Effector memory CD8-positive, alpha-beta T cell (primary cell): ENCODE measurements at regions not wholly inside any gene's neighbourhood (a gene's known extent, or its start where the extent isn't known, plus 50 kb on each side); places are given as distances from the start of the nearest gene placed in this dataset.

Experiments used
- ATAC-seq: fragments of 150-1000 bp; cut with Tn5 transposase; replicated peaks from 2 replicates; pipeline ENCODE4 v1.10.0; 2021; ENCODE audit warnings: mild to moderate bottlenecking, moderate library complexity
- DNase-seq, 3 experiments: peaks; one replicate each; pipeline ENCODE4 v3.0.0; 2021
- H3K27ac Mint-ChIP-seq, 2 donors: one replicate each; pipeline ENCODE4 v1.8.0; 2022; ENCODE audit warnings: mild to moderate bottlenecking in 2 of 2, mixed read lengths in 2 of 2, moderate library complexity in 2 of 2
- H3K27me3 Mint-ChIP-seq, 2 donors: one replicate each; pipeline ENCODE4 v1.8.0; 2022; ENCODE audit warnings: mixed read lengths in 2 of 2
- H3K36me3 Mint-ChIP-seq: one replicate; pipeline ENCODE4 v1.8.0; 2022; ENCODE audit warnings: mild to moderate bottlenecking, moderate library complexity, mixed read lengths; ENCODE audit not compliant: insufficient read depth
- H3K4me1 Mint-ChIP-seq, 2 donors: one replicate each; pipeline ENCODE4 v1.8.0; 2022; ENCODE audit warnings: low read depth in 2 of 2, mixed read lengths in 2 of 2
- H3K4me3 Mint-ChIP-seq, 2 donors: one replicate each; pipeline ENCODE4 v1.8.0; 2022; ENCODE audit warnings: mild to moderate bottlenecking in 2 of 2, mixed read lengths in 2 of 2, moderate library complexity in 2 of 2
- H3K9me3 Mint-ChIP-seq, 2 donors: one replicate each; pipeline ENCODE4 v1.8.0; 2022; ENCODE audit warnings: mixed read lengths in 2 of 2

DNA sequence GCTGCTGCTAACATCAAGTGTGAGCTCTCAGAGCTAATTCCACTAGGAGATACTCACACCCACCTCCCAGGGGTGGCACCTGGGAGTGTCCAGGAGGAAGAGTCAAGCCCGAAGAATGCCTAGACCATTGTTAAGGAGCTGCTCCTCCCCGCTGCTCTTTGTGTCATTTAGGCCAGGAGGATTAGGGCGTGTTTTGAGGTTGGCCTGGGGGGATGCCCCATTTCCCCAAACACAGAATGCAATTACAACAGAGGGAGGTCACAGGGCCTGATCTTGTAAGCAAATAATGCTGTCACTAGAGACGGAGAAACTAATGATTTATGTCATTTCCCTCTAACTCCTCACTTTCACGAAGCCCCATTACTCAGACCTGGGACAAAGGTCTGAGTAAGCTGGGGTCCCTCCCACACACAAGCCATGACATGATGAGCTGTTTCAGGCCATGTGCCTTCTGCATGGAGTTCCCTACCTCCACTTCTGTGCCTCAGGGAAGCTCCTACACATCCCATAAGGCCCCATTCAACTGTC is 312.5 kb downstream of the ACTL7B start:
- Mint-ChIP-seq H3K36me3 (no peaks in the 10 kb centered on the region), H3K9me3 (peaks cover 2 to 6% of the 10 kb centered on the region in 2 donors), H3K4me1 (no peaks in the 10 kb centered on the region), H3K4me3 (no peak overlapping the region), H3K27me3 (no peaks in the 10 kb centered on the region), H3K27ac (no peak overlapping the region)
- ATAC-seq (no peak), DNase-seq (no peak)

DNA sequence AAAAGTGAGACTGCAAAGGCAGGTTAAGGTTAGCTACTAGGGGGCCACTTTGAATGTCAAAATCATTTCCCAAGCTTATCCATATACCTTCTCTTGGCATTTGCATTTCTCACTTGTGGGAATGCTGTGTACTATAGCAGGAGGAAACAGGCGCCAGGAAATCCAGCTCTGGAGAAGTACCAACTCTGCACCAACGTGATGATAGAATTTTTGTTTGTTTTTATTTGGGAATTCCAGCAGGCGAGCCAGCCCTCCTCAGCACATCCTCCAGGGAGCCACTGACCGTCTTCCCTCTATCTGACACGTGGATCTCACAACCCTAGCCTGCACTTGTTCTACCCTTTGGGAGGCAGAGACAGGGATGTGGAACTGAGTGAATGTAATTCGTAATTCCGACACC is 318.0 kb downstream of the ACTL7B start:
- Mint-ChIP-seq H3K4me1 (no peaks in the 10 kb centered on the region), H3K27me3 (no peaks in the 10 kb centered on the region), H3K27ac (no peak overlapping the region), H3K4me3 (no peak overlapping the region), H3K9me3 (peaks cover 4 to 17% of the 10 kb centered on the region in 2 donors), H3K36me3 (no peaks in the 10 kb centered on the region)
- DNase-seq (no peak), ATAC-seq (no peak)

DNA sequence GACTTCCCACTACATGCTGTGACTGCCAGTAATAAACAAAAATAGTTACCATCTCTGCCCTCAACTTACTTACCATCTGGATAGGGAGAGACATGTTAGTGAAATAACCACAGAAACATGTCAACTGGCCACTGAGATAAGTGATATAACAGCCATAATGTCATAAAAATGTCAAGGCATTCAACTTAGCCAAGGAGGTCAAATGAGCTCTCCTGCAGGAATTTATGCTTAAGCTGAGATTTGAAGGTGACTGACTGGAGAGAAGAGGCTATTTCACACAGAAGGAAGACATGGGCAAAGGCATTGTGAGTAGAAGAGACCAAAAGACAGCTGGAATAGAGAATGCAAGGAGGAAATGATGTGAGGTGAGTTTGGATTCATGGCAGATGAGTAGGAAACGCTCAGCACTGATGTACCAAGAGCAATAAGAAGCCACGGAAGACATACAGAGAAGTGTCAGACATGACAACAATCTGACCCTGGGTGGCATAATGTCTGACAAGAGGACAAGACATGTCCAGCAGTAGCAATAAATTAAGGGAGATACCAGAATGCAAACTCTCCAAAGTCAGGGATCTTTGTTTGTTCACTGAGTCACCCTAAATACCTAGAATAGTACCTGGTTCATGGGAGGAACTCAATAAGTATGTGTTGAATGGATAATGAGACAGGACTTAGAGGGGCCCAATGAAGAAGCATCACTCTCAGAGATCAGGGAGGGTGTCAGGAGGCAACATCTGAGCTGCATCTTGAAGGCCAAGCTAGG is 318.8 kb downstream of the ACTL7B start:
- no peak for ATAC-seq

DNA sequence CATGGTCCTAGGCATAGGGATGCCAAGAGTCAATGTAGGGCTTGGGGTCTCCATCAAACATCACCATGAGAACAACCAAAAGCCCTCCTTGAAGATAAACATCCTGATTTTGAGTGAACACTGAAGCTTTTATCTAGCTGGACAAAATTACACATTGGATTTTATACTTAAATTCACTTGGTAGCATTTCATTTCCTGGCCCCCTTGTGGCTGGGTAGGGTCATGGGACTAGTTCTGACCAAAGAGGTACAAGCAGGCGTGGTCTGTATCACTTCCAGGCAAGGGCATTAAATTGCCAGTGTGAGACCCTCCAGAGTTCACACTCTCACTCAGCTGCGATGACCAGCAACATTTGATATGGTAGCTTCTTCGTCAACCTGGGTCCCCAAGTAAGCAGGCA is 320.3 kb downstream of the ACTL7B start:
- H3K27ac Mint-ChIP-seq, result no peak overlapping the region
- no peak for DNase-seq
- H3K36me3 Mint-ChIP-seq, result no peaks in the 10 kb centered on the region
- H3K4me1 Mint-ChIP-seq, result no peaks in the 10 kb centered on the region
- H3K4me3 Mint-ChIP-seq, result no peak overlapping the region
- no peak for ATAC-seq
- no peaks in the 10 kb centered on the region for H3K27me3 Mint-ChIP-seq
- peaks cover 4 to 17% of the 10 kb centered on the region in 2 donors for H3K9me3 Mint-ChIP-seq

More for the DNA sequence above, 318.8 kb downstream of the ACTL7B start:
- H3K36me3 Mint-ChIP-seq, result no peaks in the 10 kb centered on the region
- H3K4me3 Mint-ChIP-seq, result no peak overlapping the region
- H3K4me1 Mint-ChIP-seq, result no peaks in the 10 kb centered on the region
- peaks cover 4 to 17% of the 10 kb centered on the region in 2 donors for H3K9me3 Mint-ChIP-seq
- DNase-seq, result no peak
- no peak overlapping the region for H3K27ac Mint-ChIP-seq
- no peaks in the 10 kb centered on the region for H3K27me3 Mint-ChIP-seq

DNA sequence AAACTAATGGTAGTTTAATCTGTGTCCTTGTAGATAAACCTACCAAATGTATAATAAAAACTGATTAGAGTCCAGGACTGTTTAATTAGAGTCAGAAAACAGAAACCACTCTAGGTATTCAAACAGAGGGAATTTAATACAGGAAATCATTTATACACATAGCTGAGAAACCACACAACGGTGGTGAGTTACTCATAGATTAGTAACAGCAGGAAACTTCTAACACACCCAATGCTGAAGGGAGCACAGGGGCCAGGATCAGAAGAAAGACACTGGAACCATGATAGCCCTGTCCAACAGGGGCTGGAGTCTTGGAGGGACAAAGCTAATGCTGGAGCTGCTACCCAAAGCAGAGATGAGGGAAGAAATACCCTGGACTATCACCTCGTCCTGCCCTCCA is 321.0 kb downstream of the ACTL7B start:
- peaks cover 4 to 17% of the 10 kb centered on the region in 2 donors for H3K9me3 Mint-ChIP-seq
- no peak for DNase-seq
- H3K36me3 Mint-ChIP-seq, result no peaks in the 10 kb centered on the region
- H3K27ac Mint-ChIP-seq, result no peak overlapping the region
- no peaks in the 10 kb centered on the region for H3K27me3 Mint-ChIP-seq
- no peak overlapping the region for H3K4me3 Mint-ChIP-seq
- no peak for ATAC-seq
- H3K4me1 Mint-ChIP-seq, result no peaks in the 10 kb centered on the region

DNA sequence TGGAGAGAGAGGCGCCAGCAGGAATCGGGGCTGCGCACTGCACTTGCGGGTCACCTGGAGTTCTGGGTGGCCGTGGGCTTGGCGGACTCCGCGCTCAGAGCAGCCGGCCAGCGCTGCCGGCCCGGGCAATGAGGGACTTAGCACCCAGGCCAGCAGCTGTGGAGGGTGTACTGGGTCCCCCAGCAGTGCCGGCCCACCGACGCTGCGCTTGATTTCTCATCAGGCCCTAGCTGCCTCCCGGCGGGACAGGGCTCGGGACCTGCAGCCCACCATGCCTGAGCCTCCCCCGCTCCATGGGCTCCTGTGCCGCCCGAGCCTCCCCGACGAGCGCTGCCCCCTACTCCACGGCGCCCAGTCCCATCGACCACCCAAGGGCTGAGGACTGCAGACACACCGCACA is 325.6 kb downstream of the ACTL7B start:
- Mint-ChIP-seq H3K27me3 (no peaks in the 10 kb centered on the region), H3K27ac (no peak overlapping the region), H3K4me1 (no peaks in the 10 kb centered on the region), H3K36me3 (no peaks in the 10 kb centered on the region), H3K4me3 (no peak overlapping the region), H3K9me3 (peaks cover 1 to 5% of the 10 kb centered on the region in 2 donors)
- DNase-seq, result no peak
- no peak for ATAC-seq

DNA sequence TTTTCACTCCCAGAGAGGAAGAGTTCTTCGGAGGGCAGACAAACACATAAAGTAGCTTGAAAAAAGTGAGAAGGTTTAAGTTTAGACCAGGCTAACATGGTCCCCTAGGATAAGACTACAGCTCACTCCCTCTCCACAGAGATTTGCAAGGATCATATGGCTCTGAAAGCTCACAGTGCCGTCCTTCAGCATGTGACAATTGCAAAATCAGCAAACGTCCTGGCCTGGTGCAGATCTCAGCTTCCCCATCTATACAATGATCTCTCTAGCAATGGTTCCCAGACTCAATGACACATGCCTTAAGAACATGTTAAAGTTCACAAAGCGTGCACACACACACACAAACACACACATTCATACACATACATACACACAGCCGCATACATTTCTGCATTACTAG is 327.6 kb downstream of the ACTL7B start:
- DNase-seq, result no peak
- Mint-ChIP-seq H3K27ac (no peak overlapping the region), H3K36me3 (no peaks in the 10 kb centered on the region), H3K4me3 (no peak overlapping the region), H3K27me3 (no peaks in the 10 kb centered on the region), H3K4me1 (no peaks in the 10 kb centered on the region), H3K9me3 (peaks cover 0 to 1% of the 10 kb centered on the region in 2 donors)
- no peak for ATAC-seq

DNA sequence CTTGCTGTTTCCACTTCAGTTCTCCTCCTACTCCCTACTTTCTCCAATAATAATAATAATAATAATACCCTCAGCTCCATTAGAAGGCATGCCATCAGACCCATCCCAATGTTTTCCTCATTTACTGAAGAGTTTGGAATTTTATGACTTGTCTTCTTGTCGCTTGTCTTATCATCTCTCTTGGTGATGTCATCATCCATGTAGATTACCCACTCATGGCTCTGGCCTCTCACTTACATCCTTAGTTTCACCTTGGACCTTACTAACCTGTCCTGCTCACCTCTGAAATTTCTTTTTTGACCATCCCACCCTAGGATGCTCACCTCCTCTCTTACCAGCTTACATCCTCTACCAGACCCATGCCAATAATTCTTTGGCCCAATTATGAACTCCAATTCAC is 329.3 kb downstream of the ACTL7B start:
- Mint-ChIP-seq H3K27me3 (no peaks in the 10 kb centered on the region), H3K4me1 (no peaks in the 10 kb centered on the region), H3K27ac (no peak overlapping the region), H3K4me3 (no peak overlapping the region), H3K36me3 (no peaks in the 10 kb centered on the region), H3K9me3 (peaks cover 0 to 1% of the 10 kb centered on the region in 2 donors)
- DNase-seq, result no peak
- no peak for ATAC-seq

DNA sequence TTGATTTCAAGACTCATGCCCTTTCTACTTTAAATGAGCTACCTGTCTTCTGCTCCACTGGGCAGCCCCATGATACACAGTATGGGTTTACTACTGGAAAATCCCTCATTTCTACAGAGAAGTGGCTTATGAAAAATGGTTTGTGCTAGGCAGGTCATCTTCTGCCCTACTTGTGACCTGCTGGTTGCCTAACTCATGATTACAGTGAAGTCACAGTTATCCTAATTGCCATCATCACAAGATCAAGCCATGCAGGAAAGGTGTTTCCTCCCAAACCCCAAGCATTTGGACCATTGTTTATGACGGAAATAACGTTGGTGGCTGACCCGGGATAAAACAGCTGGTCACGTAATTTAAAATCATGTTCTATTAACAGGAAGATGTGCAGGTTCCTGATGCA is 330.6 kb downstream of the ACTL7B start:
- H3K36me3 Mint-ChIP-seq, result no peaks in the 10 kb centered on the region
- no peak overlapping the region for H3K4me3 Mint-ChIP-seq
- DNase-seq, result no peak
- H3K27ac Mint-ChIP-seq, result no peak overlapping the region
- no peaks in the 10 kb centered on the region for H3K27me3 Mint-ChIP-seq
- no peak for ATAC-seq
- H3K4me1 Mint-ChIP-seq, result no peaks in the 10 kb centered on the region
- peaks cover 0 to 1% of the 10 kb centered on the region in 2 donors for H3K9me3 Mint-ChIP-seq

DNA sequence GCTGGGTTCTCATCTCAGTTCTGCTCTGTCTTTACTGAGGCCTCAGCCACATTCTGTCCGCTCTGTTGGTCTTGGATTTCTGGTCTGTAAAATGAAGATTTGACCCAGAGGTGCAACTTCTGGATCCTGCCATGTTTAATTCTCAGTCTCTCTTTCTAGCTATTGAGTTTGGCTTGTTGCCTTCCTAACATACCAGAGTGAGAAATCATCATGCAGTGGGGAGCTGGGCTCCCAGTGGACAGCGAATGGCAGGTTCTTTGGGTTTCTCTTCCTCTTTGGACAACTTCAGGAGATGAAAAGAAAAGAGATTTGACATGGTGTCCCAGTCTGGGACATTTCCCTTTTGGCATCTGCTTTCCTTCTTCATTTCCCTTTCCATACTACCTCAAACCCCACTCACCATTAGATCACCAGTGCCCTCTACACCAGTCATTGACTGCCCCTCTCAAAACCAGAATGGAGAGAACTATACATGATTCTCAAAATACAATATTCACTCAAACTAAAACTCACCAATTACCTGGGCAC is 334.7 kb downstream of the ACTL7B start:
- Mint-ChIP-seq H3K27ac (no peak overlapping the region), H3K4me3 (no peak overlapping the region), H3K9me3 (peaks cover 3 to 6% of the 10 kb centered on the region in 2 donors), H3K27me3 (no peaks in the 10 kb centered on the region), H3K4me1 (no peaks in the 10 kb centered on the region), H3K36me3 (no peaks in the 10 kb centered on the region)
- DNase-seq (no peak), ATAC-seq (no peak)

DNA sequence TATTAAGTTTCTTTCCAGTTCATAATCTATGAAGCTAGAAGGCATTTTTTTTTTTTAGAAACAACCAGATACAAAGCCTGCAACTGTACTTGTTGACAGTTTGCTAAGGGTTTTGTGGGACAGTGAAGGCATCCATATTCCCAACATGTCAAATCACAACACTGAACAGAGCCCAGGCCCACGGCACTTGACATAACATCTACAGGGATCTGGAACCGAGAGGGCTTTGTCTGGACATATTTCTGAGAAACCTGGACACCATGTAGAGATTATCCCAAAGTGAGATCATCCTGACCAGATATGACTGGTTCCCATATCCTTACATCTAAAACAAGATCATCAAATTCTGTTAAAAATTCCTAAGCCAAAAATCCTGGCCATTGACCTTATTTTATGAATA is 336.3 kb downstream of the ACTL7B start:
- DNase-seq (no peak), ATAC-seq (no peak)
- no peaks in the 10 kb centered on the region for H3K36me3 Mint-ChIP-seq
- H3K4me1 Mint-ChIP-seq, result no peaks in the 10 kb centered on the region
- no peaks in the 10 kb centered on the region for H3K27me3 Mint-ChIP-seq
- H3K27ac Mint-ChIP-seq, result no peak overlapping the region
- peaks cover 5 to 6% of the 10 kb centered on the region in 2 donors for H3K9me3 Mint-ChIP-seq
- no peak overlapping the region for H3K4me3 Mint-ChIP-seq

DNA sequence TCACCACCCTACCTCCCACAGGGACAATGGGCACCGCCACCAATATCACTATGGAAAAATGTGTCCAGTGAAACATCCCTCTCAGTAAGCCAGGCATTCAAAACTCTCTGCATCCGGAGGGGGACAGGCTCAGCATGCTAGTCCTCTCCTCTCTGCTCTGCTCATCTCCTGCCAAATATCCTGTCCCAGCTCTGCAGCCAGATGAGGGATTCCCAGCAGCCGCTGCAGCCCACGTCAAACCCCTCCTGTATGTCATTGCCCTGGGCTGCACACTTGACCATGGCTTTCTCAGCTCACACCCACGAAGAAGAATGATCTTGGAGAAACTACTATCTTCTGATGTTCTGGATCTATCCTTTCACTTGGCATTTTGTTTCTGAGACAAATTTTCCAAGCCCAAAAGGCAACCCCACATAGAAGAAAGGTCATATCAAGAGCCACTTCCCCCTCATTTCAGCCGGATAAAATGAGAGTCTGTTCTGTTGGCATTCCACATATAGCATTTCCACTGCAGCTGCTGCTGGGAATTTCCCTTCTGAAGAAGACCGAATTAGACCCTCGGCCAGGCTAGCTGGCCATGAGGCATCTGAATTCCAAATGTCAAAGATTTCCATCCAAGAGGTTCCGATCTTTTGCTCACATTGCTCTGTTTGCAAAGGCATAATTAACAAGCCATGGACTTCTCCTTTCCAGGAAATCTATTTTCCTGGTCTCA is 338.0 kb downstream of the ACTL7B start:
- H3K9me3 Mint-ChIP-seq, result peaks cover 5 to 6% of the 10 kb centered on the region in 2 donors
- DNase-seq (no peak), ATAC-seq (no peak)
- H3K36me3 Mint-ChIP-seq, result no peaks in the 10 kb centered on the region
- no peak overlapping the region for H3K4me3 Mint-ChIP-seq
- H3K27ac Mint-ChIP-seq, result no peak overlapping the region
- H3K4me1 Mint-ChIP-seq, result no peaks in the 10 kb centered on the region
- H3K27me3 Mint-ChIP-seq, result no peaks in the 10 kb centered on the region

DNA sequence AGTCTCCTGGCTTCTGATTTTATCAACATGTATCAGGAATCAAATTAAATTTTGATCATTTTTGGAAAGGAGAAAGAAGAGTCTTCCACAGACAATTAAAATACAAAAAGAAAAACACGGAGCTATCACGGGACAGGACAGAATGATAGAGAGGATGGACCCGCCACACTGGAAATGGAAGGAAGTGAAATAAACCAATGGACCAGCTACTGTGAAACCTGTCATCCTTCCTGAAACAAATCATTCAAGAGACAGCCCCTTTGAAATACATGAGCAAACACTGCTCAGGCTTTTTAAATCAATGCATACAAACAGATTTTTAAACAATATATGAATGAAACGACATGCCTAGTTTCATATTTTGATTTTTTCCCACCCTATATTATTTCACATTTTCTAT is 339.4 kb downstream of the ACTL7B start:
- H3K4me3 Mint-ChIP-seq, result no peak overlapping the region
- no peak overlapping the region for H3K27ac Mint-ChIP-seq
- DNase-seq, result no peak
- ATAC-seq, result no peak
- no peaks in the 10 kb centered on the region for H3K4me1 Mint-ChIP-seq
- no peaks in the 10 kb centered on the region for H3K36me3 Mint-ChIP-seq
- peaks cover 6 to 9% of the 10 kb centered on the region in 2 donors for H3K9me3 Mint-ChIP-seq
- no peaks in the 10 kb centered on the region for H3K27me3 Mint-ChIP-seq

DNA sequence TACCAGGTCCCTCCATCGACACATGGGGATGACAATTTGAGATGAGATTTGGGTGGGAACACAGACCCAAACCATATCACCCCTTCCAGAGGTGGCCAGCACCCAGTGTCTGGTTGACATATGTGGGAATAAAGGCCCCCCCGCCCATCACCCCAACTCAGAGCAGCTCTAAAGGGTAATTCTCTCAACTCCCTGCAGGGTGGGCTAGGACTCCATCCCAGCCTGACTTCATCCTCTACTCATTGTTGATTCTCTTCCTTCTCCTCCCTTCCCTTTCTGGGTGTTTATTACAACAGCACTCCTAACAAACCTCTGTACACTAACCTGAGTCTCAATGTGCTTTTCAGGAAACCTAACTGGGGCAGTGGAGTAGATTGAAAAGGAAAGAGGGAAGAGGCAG is 339.9 kb downstream of the ACTL7B start:
- H3K9me3 Mint-ChIP-seq, result peaks cover 6 to 9% of the 10 kb centered on the region in 2 donors
- no peaks in the 10 kb centered on the region for H3K27me3 Mint-ChIP-seq
- no peaks in the 10 kb centered on the region for H3K4me1 Mint-ChIP-seq
- H3K36me3 Mint-ChIP-seq, result no peaks in the 10 kb centered on the region
- H3K4me3 Mint-ChIP-seq, result no peak overlapping the region
- H3K27ac Mint-ChIP-seq, result no peak overlapping the region
- no peak for ATAC-seq
- no peak for DNase-seq
